Neuron (in vitro differentiated cells): ENCODE measurements at regions not wholly inside any gene's neighbourhood (a gene's known extent, or its start where the extent isn't known, plus 50 kb on each side); places are given as distances from the start of the nearest gene placed in this dataset.

Experiments
- H2AFZ ChIP-seq: one replicate; pipeline ENCODE4 v1.6.1; 2013; ENCODE audit warnings: low read depth, mild to moderate bottlenecking, inconsistent platforms, low read length, moderate library complexity
- H3K27me3 ChIP-seq: one replicate; pipeline ENCODE4 v1.6.1; 2013; ENCODE audit warnings: low read length; ENCODE audit not compliant: insufficient read depth
- H3K36me3 ChIP-seq: one replicate; pipeline ENCODE4 v1.6.1; 2013; ENCODE audit warnings: low read length; ENCODE audit not compliant: insufficient read depth
- H3K4me1 ChIP-seq: one replicate; pipeline ENCODE4 v1.6.1; 2013; ENCODE audit warnings: low read length; ENCODE audit not compliant: insufficient read depth
- H3K4me3 ChIP-seq: 2 replicates; pipeline ENCODE4 v1.5.1; 2013; ENCODE audit warnings: mild to moderate bottlenecking, low read length, moderate library complexity
- H3K9me3 ChIP-seq: one replicate; pipeline ENCODE4 v1.6.1; 2013; ENCODE audit warnings: low read length

- H3K4me3 ChIP-seq = no peak overlapping the region
Observed at GRCh38 chr2:155223781-155224406, 525.4 kb downstream of the KCNJ3 start.

DNA sequence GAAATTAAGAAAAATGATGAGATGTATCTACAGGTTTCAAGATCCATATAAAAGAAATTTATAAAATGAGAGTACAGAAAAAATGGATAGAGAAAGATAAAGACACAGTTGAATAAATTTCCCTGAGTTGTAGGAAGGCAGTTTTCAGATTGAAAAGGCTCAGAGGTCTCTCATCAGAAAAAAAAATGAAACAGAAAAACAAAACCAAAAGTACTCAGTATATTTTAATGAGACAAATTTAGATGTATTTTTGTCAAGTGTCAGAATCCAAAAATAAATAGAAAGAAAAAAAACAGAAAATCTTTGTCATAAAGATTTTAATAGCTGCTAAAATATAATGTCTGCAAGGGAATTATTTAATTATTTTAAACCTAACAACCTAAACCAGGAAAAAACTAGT, 520.5 kb downstream of the KCNJ3 start:
- no peaks in the 10 kb centered on the region for H3K9me3 ChIP-seq
- no peak overlapping the region for H2AFZ ChIP-seq
- no peaks in the 10 kb centered on the region for H3K27me3 ChIP-seq
- no peak overlapping the region for H3K4me3 ChIP-seq
- H3K36me3 ChIP-seq = no peaks in the 10 kb centered on the region
- no peaks in the 10 kb centered on the region for H3K4me1 ChIP-seq

More at GRCh38 chr2:155223781-155224406, 525.4 kb downstream of the KCNJ3 start:
- Histone ChIP-seq H3K4me1 (no peaks in the 10 kb centered on the region), H3K27me3 (no peaks in the 10 kb centered on the region), H3K36me3 (no peaks in the 10 kb centered on the region), H3K9me3 (no peaks in the 10 kb centered on the region), H2AFZ (no peak overlapping the region)

DNA sequence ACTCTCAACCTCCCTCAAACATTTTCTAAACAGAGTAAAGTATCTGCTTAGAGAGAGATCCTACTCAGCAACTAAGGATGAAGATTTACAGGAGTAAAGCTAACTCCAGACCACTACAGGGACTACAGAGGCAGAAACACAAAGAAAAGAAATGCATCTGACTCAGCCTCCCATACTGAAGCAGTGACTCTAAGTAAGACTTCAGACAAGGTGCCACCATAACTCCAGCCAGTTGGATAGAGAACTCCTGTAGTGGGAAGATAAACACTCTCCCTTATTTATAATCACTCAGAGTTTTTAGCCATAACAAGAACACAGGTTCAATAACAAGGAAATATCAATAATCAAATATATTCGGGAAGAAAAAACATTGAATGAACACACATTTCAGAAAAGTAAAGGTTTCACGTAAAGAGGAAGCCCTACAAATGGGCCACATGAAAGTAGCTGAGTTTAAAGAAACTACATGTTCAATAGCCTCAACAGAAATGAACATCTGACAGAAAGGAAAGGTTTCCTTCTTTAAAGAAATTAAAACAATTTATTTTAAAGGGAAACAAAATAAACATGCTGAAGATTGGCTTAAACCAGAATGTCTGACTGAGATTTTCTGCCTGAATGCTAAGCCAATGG, 519.9 kb downstream of the KCNJ3 start:
- Histone ChIP-seq H3K4me1 (no peaks in the 10 kb centered on the region), H3K4me3 (no peak overlapping the region), H2AFZ (no peak overlapping the region), H3K36me3 (no peaks in the 10 kb centered on the region), H3K9me3 (no peaks in the 10 kb centered on the region), H3K27me3 (no peaks in the 10 kb centered on the region)

- Histone ChIP-seq H3K4me1 (no peaks in the 10 kb centered on the region), H2AFZ (no peak overlapping the region), H3K36me3 (no peaks in the 10 kb centered on the region), H3K4me3 (no peak overlapping the region), H3K27me3 (no peaks in the 10 kb centered on the region), H3K9me3 (no peaks in the 10 kb centered on the region)
Observed at GRCh38 chr2:155215037-155215707, 516.7 kb downstream of the KCNJ3 start.

GRCh38 chr2:155209696-155210450, 511.4 kb downstream of the KCNJ3 start:
- H3K4me1 ChIP-seq = no peaks in the 10 kb centered on the region
- no peak overlapping the region for H2AFZ ChIP-seq

GRCh38 chr2:155203178-155203577, 504.7 kb downstream of the KCNJ3 start:
- no peaks in the 10 kb centered on the region for H3K27me3 ChIP-seq
- no peaks in the 10 kb centered on the region for H3K36me3 ChIP-seq
- no peaks in the 10 kb centered on the region for H3K9me3 ChIP-seq

More at GRCh38 chr2:155209696-155210450, 511.4 kb downstream of the KCNJ3 start:
- Histone ChIP-seq H3K9me3 (no peaks in the 10 kb centered on the region), H3K27me3 (no peaks in the 10 kb centered on the region), H3K4me3 (no peak overlapping the region), H3K36me3 (no peaks in the 10 kb centered on the region)

DNA sequence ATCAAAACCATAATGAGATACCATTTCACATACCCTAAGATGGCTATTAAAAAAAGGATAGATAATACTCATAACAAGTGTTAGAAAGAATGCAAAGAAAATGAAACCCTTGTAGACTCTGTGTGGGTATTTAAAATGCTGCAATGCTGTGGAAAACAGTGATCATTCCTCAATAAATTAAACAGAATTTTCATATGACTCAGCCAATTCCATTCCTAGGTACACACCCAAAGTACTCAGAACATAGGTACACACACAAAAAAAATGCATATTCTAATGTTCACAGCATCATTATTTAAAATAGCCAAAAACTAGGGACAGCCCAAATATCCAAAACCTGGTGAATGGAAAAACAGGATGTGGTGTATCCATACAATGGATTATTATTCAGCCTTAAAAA, 502.3 kb downstream of the KCNJ3 start:
- H3K9me3 ChIP-seq = no peaks in the 10 kb centered on the region
- no peaks in the 10 kb centered on the region for H3K36me3 ChIP-seq
- H3K4me1 ChIP-seq = peaks cover 2% of the 10 kb centered on the region
- H3K4me3 ChIP-seq = no peak overlapping the region
- no peaks in the 10 kb centered on the region for H3K27me3 ChIP-seq
- H2AFZ ChIP-seq = no peak overlapping the region

More at GRCh38 chr2:155203178-155203577, 504.7 kb downstream of the KCNJ3 start:
- H3K4me3 ChIP-seq = no peak overlapping the region
- no peaks in the 10 kb centered on the region for H3K4me1 ChIP-seq
- H2AFZ ChIP-seq = no peak overlapping the region

DNA sequence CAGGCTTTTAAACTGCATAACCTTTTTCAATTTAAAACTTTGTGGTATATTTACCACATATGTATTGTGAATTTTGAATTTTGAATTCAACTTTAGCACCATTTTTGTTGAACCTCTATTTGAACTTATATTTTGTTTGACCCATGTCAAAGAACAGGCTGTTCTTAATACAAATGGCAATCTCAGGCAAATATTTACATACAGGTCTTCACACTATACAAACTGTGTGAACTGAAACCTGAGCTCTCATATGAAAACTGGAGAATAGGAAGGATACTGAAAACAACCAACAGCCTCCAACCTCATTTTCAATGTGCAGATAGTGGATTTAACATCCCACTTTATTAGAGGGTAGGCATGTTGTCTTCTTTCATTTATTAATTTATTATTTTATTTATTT, 491.8 kb downstream of the KCNJ3 start:
- H2AFZ ChIP-seq = no peak overlapping the region
- no peak overlapping the region for H3K4me3 ChIP-seq
- no peaks in the 10 kb centered on the region for H3K9me3 ChIP-seq
- H3K36me3 ChIP-seq = no peaks in the 10 kb centered on the region
- H3K27me3 ChIP-seq = no peaks in the 10 kb centered on the region
- H3K4me1 ChIP-seq = no peaks in the 10 kb centered on the region

DNA sequence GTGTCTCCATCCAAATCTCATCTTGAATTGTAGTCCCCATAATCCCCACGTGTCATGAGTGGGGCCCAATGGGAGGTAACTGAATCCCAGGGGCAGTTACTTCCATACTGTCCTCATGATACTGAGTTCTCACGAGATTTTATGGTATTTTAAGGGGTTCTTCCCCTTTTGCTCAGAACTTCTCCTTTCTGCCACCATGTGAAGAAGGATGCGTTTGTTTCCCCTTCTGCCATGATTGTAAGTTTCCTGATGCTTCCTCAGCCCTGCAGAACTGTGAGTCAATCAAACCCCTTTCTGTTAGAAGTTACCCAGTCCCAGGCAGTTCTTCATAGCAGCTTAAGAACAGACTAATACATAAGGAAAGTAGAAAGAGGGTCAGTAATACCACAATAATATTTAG, 480.4 kb downstream of the KCNJ3 start:
- H2AFZ ChIP-seq = no peak overlapping the region
- H3K4me1 ChIP-seq = peaks cover 6% of the 10 kb centered on the region
- H3K36me3 ChIP-seq = no peaks in the 10 kb centered on the region
- no peaks in the 10 kb centered on the region for H3K27me3 ChIP-seq
- no peaks in the 10 kb centered on the region for H3K9me3 ChIP-seq
- no peak overlapping the region for H3K4me3 ChIP-seq

- no peaks in the 10 kb centered on the region for H3K9me3 ChIP-seq
- H2AFZ ChIP-seq = no peak overlapping the region
- H3K27me3 ChIP-seq = no peaks in the 10 kb centered on the region
- H3K4me1 ChIP-seq = peaks cover 6% of the 10 kb centered on the region
- H3K36me3 ChIP-seq = no peaks in the 10 kb centered on the region
- H3K4me3 ChIP-seq = no peak overlapping the region
Observed at GRCh38 chr2:155176345-155176744, 477.9 kb downstream of the KCNJ3 start.

DNA sequence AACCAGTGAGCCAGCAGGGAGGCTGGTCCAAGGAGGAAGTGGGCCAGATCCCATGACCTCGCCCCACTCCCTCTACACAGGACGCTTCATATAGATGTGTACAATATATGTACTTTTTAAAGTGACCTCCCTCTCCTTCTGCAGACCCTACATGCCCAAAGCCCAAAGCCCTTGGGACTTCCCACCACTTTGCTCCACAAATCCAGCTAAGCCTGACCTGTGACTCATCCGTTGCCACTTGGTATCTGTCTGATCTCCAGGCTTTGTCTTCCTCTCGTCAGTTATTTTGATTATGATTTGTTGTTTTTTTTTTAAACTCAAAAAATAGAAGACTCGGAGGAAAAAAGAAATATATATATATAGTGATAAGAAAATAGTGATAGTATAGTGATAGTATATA, 470.8 kb downstream of the KCNJ3 start:
- no peak overlapping the region for H3K4me3 ChIP-seq
- no peak overlapping the region for H2AFZ ChIP-seq
- H3K27me3 ChIP-seq = no peaks in the 10 kb centered on the region
- H3K36me3 ChIP-seq = no peaks in the 10 kb centered on the region
- no peaks in the 10 kb centered on the region for H3K9me3 ChIP-seq
- H3K4me1 ChIP-seq = no peaks in the 10 kb centered on the region

GRCh38 chr2:155162494-155162893, 464.0 kb downstream of the KCNJ3 start:
- Histone ChIP-seq H2AFZ (no peak overlapping the region), H3K4me1 (no peaks in the 10 kb centered on the region), H3K9me3 (no peaks in the 10 kb centered on the region), H3K4me3 (no peak overlapping the region), H3K27me3 (no peaks in the 10 kb centered on the region), H3K36me3 (no peaks in the 10 kb centered on the region)

DNA sequence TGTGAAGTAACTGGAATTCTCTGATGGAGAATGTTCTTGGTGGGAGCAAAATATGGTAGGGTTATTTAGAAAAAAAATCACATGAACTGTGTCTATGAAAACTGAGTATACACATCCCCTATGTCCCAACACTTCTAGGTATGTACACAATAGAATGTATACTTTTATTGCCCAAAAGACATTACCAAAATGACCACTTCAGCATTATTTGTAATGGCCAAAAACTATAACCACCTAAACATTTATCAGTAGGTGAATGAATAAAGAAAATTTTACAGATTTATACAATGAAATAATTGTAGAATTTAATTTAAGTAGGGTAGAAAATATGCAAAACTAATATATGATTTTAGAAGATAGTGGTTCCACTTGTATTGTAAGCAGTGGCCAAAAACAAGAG, 462.8 kb downstream of the KCNJ3 start:
- Histone ChIP-seq H2AFZ (no peak overlapping the region), H3K27me3 (no peaks in the 10 kb centered on the region), H3K4me3 (no peak overlapping the region), H3K9me3 (no peaks in the 10 kb centered on the region), H3K4me1 (no peaks in the 10 kb centered on the region), H3K36me3 (no peaks in the 10 kb centered on the region)
